Mesothelial cell of epicardium (in vitro differentiated cells): ENCODE measurements at regions not wholly inside any gene's neighbourhood (a gene's known extent, or its start where the extent isn't known, plus 50 kb on each side); places are given as distances from the start of the nearest gene placed in this dataset.

ENCODE experiments used
- DNase-seq, 2 experiments: peaks; one replicate each; pipeline ENCODE4 v3.0.0; 2021; ENCODE audit warnings: low spot score in 2 of 2; ENCODE audit not compliant: unreplicated experiment in 2 of 2
- H3K27ac Mint-ChIP-seq: 2 replicates; pipeline ENCODE4 v1.8.0; 2021; ENCODE audit warnings: mixed read lengths
- H3K27me3 Mint-ChIP-seq: 2 replicates; pipeline ENCODE4 v1.8.0; 2021; ENCODE audit warnings: low read depth, mixed read lengths
- H3K36me3 Mint-ChIP-seq: 2 replicates; pipeline ENCODE4 v1.8.0; 2021; ENCODE audit warnings: mixed read lengths
- H3K4me1 Mint-ChIP-seq: 2 replicates; pipeline ENCODE4 v1.8.0; 2021; ENCODE audit warnings: mixed read lengths
- H3K4me3 Mint-ChIP-seq: 2 replicates; pipeline ENCODE4 v1.8.0; 2021; ENCODE audit warnings: mild to moderate bottlenecking, moderate library complexity, mixed read lengths
- H3K9me3 Mint-ChIP-seq: 2 replicates; pipeline ENCODE4 v1.8.0; 2021; ENCODE audit warnings: mixed read lengths
- CTCF ChIP-seq: fragments of 200-600 bp; sonication (generic); IDR thresholded peaks from one replicate; pipeline ENCODE4 v1.5.0; 2021; ENCODE audit warnings: antibody characterized with exemption; ENCODE audit not compliant: unreplicated experiment

GRCh38 chr13:47397739-47398138 is 500.9 kb upstream of the HTR2A start:
- no peak for TF ChIP-seq CTCF
- DNase-seq: no peak
- H3K4me1 Mint-ChIP-seq: no peaks in the 10 kb centered on the region
- no peaks in the 10 kb centered on the region for H3K9me3 Mint-ChIP-seq
- no peaks in the 10 kb centered on the region for H3K36me3 Mint-ChIP-seq
- no peak overlapping the region for H3K4me3 Mint-ChIP-seq
- H3K27ac Mint-ChIP-seq: no peak overlapping the region
- no peaks in the 10 kb centered on the region for H3K27me3 Mint-ChIP-seq

- TF ChIP-seq CTCF: no peak
- Mint-ChIP-seq H3K36me3 (no peaks in the 10 kb centered on the region), H3K4me3 (no peak overlapping the region), H3K9me3 (peaks cover 2% of the 10 kb centered on the region), H3K27ac (no peak overlapping the region), H3K4me1 (no peaks in the 10 kb centered on the region), H3K27me3 (no peaks in the 10 kb centered on the region)
- DNase-seq: no peak
These were observed 500.1 kb upstream of the HTR2A start for GRCh38 chr13:47396915-47397314.

- H3K4me3 Mint-ChIP-seq: no peak overlapping the region
- H3K36me3 Mint-ChIP-seq: peaks cover 4% of the 10 kb centered on the region
- H3K27ac Mint-ChIP-seq: no peak overlapping the region
- H3K9me3 Mint-ChIP-seq: peaks cover 38% of the 10 kb centered on the region
- DNase-seq: no peak
- TF ChIP-seq CTCF: no peak
- H3K27me3 Mint-ChIP-seq: no peaks in the 10 kb centered on the region
- H3K4me1 Mint-ChIP-seq: peaks cover 3% of the 10 kb centered on the region
These were observed 477.9 kb upstream of the HTR2A start for GRCh38 chr13:47374741-47375140.

DNA sequence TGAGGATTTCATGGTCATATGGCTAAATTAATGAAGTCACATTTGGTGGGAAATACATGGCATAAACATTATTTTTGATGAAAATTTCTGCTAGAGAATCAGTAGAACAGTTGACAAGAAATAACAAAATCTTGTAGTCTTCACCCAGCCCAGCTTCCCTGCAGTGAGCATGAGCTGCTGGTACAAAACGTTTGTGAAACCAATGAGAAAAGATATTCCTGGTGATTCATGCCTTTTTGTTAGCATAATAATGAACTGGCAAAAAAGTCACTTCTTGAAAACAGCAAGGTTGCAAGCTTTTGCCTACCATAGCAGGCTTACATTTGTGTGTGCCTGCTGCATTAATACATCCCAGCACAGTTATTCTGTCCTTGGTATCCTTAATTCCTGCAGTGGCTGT is 475.9 kb upstream of the HTR2A start:
- Mint-ChIP-seq H3K4me3 (no peak overlapping the region), H3K27ac (no peak overlapping the region), H3K36me3 (peaks cover 6% of the 10 kb centered on the region), H3K4me1 (peaks cover 3% of the 10 kb centered on the region), H3K9me3 (peaks cover 43% of the 10 kb centered on the region), H3K27me3 (no peaks in the 10 kb centered on the region)
- TF ChIP-seq CTCF: no peak
- DNase-seq: no peak

DNA sequence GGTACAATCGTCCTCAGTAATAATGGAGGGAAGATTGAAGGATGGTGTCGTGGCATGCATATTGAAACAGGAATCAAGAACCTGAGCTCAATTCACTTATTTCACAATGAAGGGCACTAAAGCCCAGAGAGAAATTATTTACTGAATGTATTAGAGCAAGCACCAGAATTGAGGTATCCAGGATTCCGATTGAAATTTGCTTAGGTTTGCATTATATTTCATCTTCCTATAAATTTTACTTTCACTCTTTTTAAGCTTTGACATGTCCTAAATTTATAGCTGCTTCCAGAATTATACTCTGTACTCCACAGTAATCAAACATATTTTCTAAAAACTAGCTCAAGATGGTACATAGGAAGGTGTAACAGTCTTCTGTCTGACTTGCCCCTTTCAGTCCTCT is 454.9 kb upstream of the HTR2A start:
- DNase-seq: no peak
- TF ChIP-seq CTCF: no peak
- Mint-ChIP-seq H3K4me3 (no peak overlapping the region), H3K27ac (no peak overlapping the region), H3K4me1 (no peaks in the 10 kb centered on the region), H3K36me3 (no peaks in the 10 kb centered on the region), H3K9me3 (peaks cover 15% of the 10 kb centered on the region), H3K27me3 (no peaks in the 10 kb centered on the region)
